ENCODE measurements at regions not wholly inside any gene's neighbourhood (a gene's known extent, or its start where the extent isn't known, plus 50 kb on each side); places are given as distances from the start of the nearest gene placed in this dataset.

GRCh38 chr5:162360373-162360931 is 292.9 kb downstream of the GABRG2 start:
- Histone ChIP-seq H3K27ac (no peak overlapping the region), H3K4me3 (no peak overlapping the region), H3K4me1 (replicated peaks in 1 of 2) (no peaks in the 10 kb centered on the region), H3K9me3 (replicated peaks in 1 of 3) (no peaks in the 10 kb centered on the region), H3K27me3 (no peaks in the 10 kb centered on the region), H3K36me3 (replicated peaks in 1 of 2) (no peaks in the 10 kb centered on the region)
- intact Hi-C loops (cut with DNase I), result no loop called here
- TF ChIP-seq POLR2A (IDR thresholded peaks at IDR 0.05) (no peak), CTCF (IDR thresholded peaks at IDR 0.05) (no peak)
- 0 to 93% (median 76%) methylated on average over 1 of the region's 1 CpG for WGBS, 4 donors
- no peak for DNase-seq

GRCh38 chr5:162372256-162372655 is 304.7 kb downstream of the GABRG2 start:
- TF ChIP-seq POLR2A (IDR thresholded peaks at IDR 0.05) (no peak), CTCF (IDR thresholded peaks at IDR 0.05) (no peak)
- H3K27me3 ChIP-seq, result no peaks in the 10 kb centered on the region
- H3K36me3 ChIP-seq (replicated peaks in 1 of 2), result no peaks in the 10 kb centered on the region
- H3K4me1 ChIP-seq (replicated peaks in 1 of 2), result no peaks in the 10 kb centered on the region
- 29 to 43% (median 37%) methylated on average over 3 of the region's 3 CpGs for WGBS, 4 donors
- intact Hi-C loops (cut with DNase I), result no loop called here
- H3K4me3 ChIP-seq, result no peak overlapping the region
- H3K9me3 ChIP-seq (replicated peaks in 1 of 3), result no peaks in the 10 kb centered on the region
- H3K27ac ChIP-seq, result no peak overlapping the region
- no peak for DNase-seq

GRCh38 chr5:162377895-162378294 is 310.3 kb downstream of the GABRG2 start:
- TF ChIP-seq POLR2A (IDR thresholded peaks at IDR 0.05) (no peak), CTCF (IDR thresholded peaks at IDR 0.05) (no peak)
- 32 to 38% (median 36%) methylated on average over 1 of the region's 1 CpG for WGBS, 4 donors
- intact Hi-C loops (cut with DNase I), result no loop called here
- no peak for DNase-seq
- no peaks in the 10 kb centered on the region for H3K36me3 ChIP-seq (replicated peaks in 1 of 2)
- no peaks in the 10 kb centered on the region for H3K9me3 ChIP-seq (replicated peaks in 1 of 3)
- H3K27ac ChIP-seq, result no peak overlapping the region
- no peaks in the 10 kb centered on the region for H3K4me1 ChIP-seq (replicated peaks in 1 of 2)
- H3K4me3 ChIP-seq, result no peak overlapping the region
- H3K27me3 ChIP-seq, result no peaks in the 10 kb centered on the region

GRCh38 chr5:162382839-162383238 is 315.3 kb downstream of the GABRG2 start:
- Histone ChIP-seq H3K9me3 (replicated peaks in 1 of 3) (no peaks in the 10 kb centered on the region), H3K27me3 (no peaks in the 10 kb centered on the region), H3K27ac (no peak overlapping the region), H3K4me3 (no peak overlapping the region), H3K4me1 (replicated peaks in 1 of 2) (no peaks in the 10 kb centered on the region), H3K36me3 (replicated peaks in 1 of 2) (no peaks in the 10 kb centered on the region)
- TF ChIP-seq POLR2A (IDR thresholded peaks at IDR 0.05), result no peak
- no peak for TF ChIP-seq CTCF (IDR thresholded peaks at IDR 0.05)
- 53 to 83% (median 63%) methylated on average over 3 of the region's 3 CpGs for WGBS, 4 donors
- intact Hi-C loops (cut with DNase I), result no loop called here
- DNase-seq, result no peak

All from adrenal gland (tissue), 9 donors.